ENCODE measurements at regions not wholly inside any gene's neighbourhood (a gene's known extent, or its start where the extent isn't known, plus 50 kb on each side); places are given as distances from the start of the nearest gene placed in this dataset.

DNA sequence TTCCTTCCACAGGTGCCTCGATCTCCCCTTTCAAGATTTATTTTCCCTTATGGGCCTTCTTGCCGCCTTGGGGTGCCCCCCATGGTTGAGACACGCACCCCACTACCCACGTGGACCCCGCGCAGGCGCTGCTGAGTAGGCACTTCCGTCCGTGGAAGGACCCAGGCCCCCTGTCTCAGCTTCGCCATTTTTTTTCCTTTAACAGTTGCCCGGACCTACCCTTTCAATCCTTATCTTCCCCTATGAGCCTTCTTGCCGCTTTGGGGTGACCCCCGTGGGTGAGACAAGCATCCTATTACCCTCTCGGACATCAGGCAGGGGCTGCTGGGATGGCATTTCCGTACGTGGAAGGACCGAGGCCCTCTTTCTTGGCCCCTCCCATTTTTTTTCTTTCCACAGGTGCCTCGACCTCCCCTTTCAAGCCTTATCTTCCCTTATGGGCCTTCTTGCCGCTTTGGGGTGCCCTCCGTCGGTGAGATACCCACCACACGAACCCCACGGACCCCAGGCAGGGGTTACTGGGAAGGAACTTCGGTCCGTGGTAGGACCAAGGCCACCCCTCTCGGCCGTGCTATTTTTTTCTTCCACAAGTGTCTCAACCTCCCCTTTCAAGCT is 268.2 kb downstream of the ALG10 start:
- TF ChIP-seq, protein P1, sequence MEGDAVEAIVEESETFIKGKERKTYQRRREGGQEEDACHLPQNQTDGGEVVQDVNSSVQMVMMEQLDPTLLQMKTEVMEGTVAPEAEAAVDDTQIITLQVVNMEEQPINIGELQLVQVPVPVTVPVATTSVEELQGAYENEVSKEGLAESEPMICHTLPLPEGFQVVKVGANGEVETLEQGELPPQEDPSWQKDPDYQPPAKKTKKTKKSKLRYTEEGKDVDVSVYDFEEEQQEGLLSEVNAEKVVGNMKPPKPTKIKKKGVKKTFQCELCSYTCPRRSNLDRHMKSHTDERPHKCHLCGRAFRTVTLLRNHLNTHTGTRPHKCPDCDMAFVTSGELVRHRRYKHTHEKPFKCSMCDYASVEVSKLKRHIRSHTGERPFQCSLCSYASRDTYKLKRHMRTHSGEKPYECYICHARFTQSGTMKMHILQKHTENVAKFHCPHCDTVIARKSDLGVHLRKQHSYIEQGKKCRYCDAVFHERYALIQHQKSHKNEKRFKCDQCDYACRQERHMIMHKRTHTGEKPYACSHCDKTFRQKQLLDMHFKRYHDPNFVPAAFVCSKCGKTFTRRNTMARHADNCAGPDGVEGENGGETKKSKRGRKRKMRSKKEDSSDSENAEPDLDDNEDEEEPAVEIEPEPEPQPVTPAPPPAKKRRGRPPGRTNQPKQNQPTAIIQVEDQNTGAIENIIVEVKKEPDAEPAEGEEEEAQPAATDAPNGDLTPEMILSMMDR (IDR thresholded peaks at IDR 0.05) = no peak
- H3K4me3 ChIP-seq = no peak overlapping the region
- H3K27me3 ChIP-seq (ENCODE audit: low read depth) = no peaks in the 10 kb centered on the region
- DNase-seq (no peak), ATAC-seq (no peak)
- H3K27ac ChIP-seq = no peak overlapping the region
- no peaks in the 10 kb centered on the region for H3K36me3 ChIP-seq
- H3K9me3 ChIP-seq = peaks cover 15% of the 10 kb centered on the region
- intact Hi-C loops (cut with DNase I) = no loop called here
- H3K4me1 ChIP-seq = no peaks in the 10 kb centered on the region

DNA sequence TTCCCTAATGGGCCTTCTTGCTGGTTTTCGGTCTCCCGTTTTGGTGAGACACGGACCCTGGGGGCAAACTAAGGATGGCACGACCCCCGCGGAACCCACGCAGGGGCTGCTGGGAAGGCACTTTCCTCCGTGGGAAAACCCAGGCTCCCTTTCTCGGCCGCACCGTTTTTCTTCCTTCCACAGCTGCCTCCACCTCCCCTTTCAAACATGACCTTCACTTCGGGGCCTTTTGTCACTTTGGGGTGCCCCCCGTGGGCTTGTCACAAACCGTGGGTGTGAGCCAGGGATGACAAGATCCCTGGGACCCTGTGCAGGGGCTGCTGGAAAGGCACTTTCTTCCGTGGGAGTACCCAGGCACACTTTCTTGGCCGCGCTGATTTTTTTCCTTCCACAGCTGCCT is 268.7 kb downstream of the ALG10 start:
- no peaks in the 10 kb centered on the region for H3K4me1 ChIP-seq
- no peaks in the 10 kb centered on the region for H3K27me3 ChIP-seq (ENCODE audit: low read depth)
- peaks cover 13% of the 10 kb centered on the region for H3K9me3 ChIP-seq
- intact Hi-C loops (cut with DNase I) = no loop called here
- DNase-seq = no peak
- ATAC-seq = no peak
- TF ChIP-seq, protein P1 (IDR thresholded peaks at IDR 0.05) = no peak
- no peaks in the 10 kb centered on the region for H3K36me3 ChIP-seq
- no peak overlapping the region for H3K4me3 ChIP-seq
- H3K27ac ChIP-seq = no peak overlapping the region

DNA sequence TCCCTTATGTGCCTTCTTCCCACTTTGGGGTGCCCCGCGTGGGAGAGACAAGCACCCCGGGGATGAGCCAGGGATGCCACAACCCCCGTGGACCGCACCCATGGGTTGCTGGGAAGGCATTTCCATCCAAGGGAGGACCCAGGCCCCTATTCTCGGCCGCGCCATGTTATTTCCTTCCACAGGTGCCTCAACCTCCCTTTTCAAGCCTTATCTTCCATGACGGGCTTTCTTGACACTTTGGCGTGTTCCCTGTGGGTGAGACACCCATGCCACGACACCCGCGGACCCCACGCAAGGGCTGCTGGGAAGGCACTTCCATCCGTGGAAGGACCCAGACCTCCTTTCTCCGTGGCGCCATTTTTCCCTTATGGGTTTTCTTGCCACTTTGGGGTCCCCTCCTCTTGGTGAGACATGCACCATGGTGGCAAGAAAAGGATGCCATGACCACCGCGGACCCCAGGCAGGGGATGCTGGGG is 269.2 kb downstream of the ALG10 start:
- ATAC-seq = no peak
- H3K4me1 ChIP-seq = no peaks in the 10 kb centered on the region
- intact Hi-C loops (cut with DNase I) = no loop called here
- no peak overlapping the region for H3K27ac ChIP-seq
- H3K27me3 ChIP-seq (ENCODE audit: low read depth) = no peaks in the 10 kb centered on the region
- H3K4me3 ChIP-seq = no peak overlapping the region
- peak; percentile 22 for DNase-seq
- TF ChIP-seq, protein P1 (IDR thresholded peaks at IDR 0.05) = no peak
- H3K36me3 ChIP-seq = no peaks in the 10 kb centered on the region
- H3K9me3 ChIP-seq = peaks cover 9% of the 10 kb centered on the region

DNA sequence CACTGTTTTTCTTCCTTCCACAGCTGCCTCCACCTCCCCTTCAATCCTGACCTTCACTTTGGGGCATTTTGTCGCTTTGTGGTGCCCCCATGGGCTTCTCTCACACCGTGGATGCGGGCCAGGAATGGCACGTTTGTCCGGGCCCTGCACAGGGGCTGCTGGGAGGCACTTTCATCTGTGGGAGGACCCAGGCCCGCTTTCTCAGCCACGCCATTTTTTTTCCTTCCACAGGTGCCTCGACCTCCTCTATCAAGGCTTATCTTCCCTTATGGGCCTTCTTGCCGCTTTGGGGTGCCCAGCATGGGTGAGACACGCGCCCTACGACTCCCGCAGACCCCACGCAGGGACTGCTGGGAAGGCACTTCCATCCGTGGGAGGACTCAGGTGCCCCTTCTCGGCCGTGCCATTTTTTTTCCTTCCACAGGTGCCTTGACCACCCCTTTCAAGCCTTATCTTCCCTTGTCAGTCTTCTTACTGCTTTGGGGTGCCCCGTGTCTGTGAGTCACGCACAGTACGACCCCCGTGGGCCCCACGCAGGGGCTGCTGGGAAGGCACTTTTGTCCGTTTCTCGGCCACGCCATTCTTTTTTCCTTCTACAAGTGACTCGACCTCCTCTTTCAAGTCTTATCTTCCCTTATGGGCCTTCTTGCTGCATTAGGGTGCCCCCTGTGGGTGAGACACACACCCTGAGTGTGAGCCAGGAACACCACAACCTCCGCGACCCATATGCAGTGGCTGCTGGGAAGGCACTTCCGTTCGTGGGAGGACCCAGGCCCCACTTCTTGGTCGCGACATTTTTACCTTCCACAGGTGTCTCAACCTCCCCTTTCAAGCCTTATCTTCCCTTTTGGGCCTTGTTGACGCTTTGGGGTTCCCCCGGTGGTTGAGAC is 270.7 kb downstream of the ALG10 start:
- DNase-seq = peak; percentile 19

DNA sequence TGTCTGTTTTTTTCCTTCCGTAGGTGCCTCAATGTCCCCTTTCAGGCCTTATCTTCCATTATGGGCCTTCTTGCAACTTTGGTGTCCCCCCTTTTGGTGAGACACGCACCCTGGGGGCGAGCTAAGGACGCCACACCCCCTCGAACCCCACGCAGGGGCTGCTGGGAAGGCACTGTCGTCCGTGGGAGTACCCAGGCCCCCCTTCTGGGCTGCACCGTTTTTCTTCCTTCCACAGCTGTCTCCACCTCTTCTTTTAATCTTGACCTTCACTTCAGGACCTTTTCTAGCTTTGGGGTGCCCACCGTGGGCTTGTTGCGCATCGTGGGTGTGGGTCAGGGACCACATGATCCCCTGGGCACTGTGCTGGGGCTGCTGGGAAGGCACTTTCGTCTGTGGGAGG is 271.8 kb downstream of the ALG10 start:
- H3K9me3 ChIP-seq = peaks cover 8% of the 10 kb centered on the region
- intact Hi-C loops (cut with DNase I) = no loop called here

More for the DNA sequence above, 270.7 kb downstream of the ALG10 start:
- H3K9me3 ChIP-seq = peaks cover 3% of the 10 kb centered on the region
- no peak overlapping the region for H3K4me3 ChIP-seq
- H3K36me3 ChIP-seq = no peaks in the 10 kb centered on the region
- no peak overlapping the region for H3K27ac ChIP-seq
- no peaks in the 10 kb centered on the region for H3K4me1 ChIP-seq
- no peak for ATAC-seq
- intact Hi-C loops (cut with DNase I) = no loop called here
- no peaks in the 10 kb centered on the region for H3K27me3 ChIP-seq (ENCODE audit: low read depth)
- TF ChIP-seq, protein P1 (IDR thresholded peaks at IDR 0.05) = no peak

More for the DNA sequence above, 271.8 kb downstream of the ALG10 start:
- H3K4me1 ChIP-seq = no peaks in the 10 kb centered on the region
- no peak for ATAC-seq
- H3K27ac ChIP-seq = no peak overlapping the region
- no peak overlapping the region for H3K4me3 ChIP-seq
- no peaks in the 10 kb centered on the region for H3K36me3 ChIP-seq
- no peaks in the 10 kb centered on the region for H3K27me3 ChIP-seq (ENCODE audit: low read depth)
- DNase-seq = no peak
- TF ChIP-seq, protein P1 (IDR thresholded peaks at IDR 0.05) = no peak
